Endothelial cell of umbilical vein (primary cell): ENCODE measurements at regions not wholly inside any gene's neighbourhood (a gene's known extent, or its start where the extent isn't known, plus 50 kb on each side); places are given as distances from the start of the nearest gene placed in this dataset.

Experiments
- BruUV-seq: library from RNA; stranded (reverse); fragments of 400-500 nt; replicated peaks from 2 replicates; lab custom pipeline; 2021; lab: Mats Ljungman, UMichigan
- CTCF ChIA-PET: fragments of 300-600, 350-600 bp; sonication (Branson Sonifier 250); formaldehyde crosslinking; loops from one replicate; lab custom pipeline; 2021; ENCODE audit warnings: antibody characterized with exemption, inconsistent platforms; lab: Charles Lee
- POLR2A ChIA-PET: fragments of 300-600, 350-600 bp; sonication (Branson Sonifier 250); formaldehyde crosslinking; loops from one replicate; lab custom pipeline; 2021; ENCODE audit warnings: antibody characterized with exemption, inconsistent platforms; lab: Charles Lee
- DNase-seq: peaks from one replicate; pipeline ENCODE4 v3.0.0-alpha.2; 2011; ENCODE audit warnings: low read depth, low spot score
- FAIRE-seq: peaks from 2 replicates; lab custom pipeline; 2011; peaks lifted over from hg19 to GRCh38; lab: Jason Lieb, UNC
- H2AFZ ChIP-seq: 2 replicates; pipeline ENCODE4 v1.6.0; 2012; ENCODE audit warnings: low read depth, low read length, control low read depth, inconsistent platforms
- H3K27ac ChIP-seq: 2 replicates; pipeline ENCODE4 v1.5.1; 2011; ENCODE audit warnings: low read depth, mild to moderate bottlenecking, control low read depth, low read length, moderate library complexity; ENCODE audit not compliant: insufficient read depth
- H3K27me3 ChIP-seq, 2 experiments: 2 replicates each; pipeline versions ENCODE4 v1.6.0 to v1.6.1; 2011; ENCODE audit warnings: low read length in 2 of 2, mixed read lengths in 1 of 2; ENCODE audit not compliant: control insufficient read depth in 2 of 2, insufficient read depth in 2 of 2
- H3K36me3 ChIP-seq, 2 experiments: 2 replicates in 1 of 2; 3 replicates in 1 of 2; pipeline ENCODE4 v1.5.1; 2011; ENCODE audit warnings: low read length in 2 of 2, mild to moderate bottlenecking in 1 of 2, moderate library complexity in 1 of 2; ENCODE audit not compliant: control insufficient read depth in 2 of 2, insufficient read depth in 2 of 2; ENCODE audit errors: extremely low read depth in 1 of 2
- H3K4me1 ChIP-seq: 3 replicates; pipeline ENCODE4 v1.5.1; 2011; ENCODE audit warnings: mild to moderate bottlenecking, low read length; ENCODE audit not compliant: control insufficient read depth, insufficient read depth; ENCODE audit errors: extremely low read depth
- H3K4me2 ChIP-seq: 2 replicates; pipeline ENCODE4 v1.6.1; 2011; ENCODE audit warnings: low read length, control low read depth, mixed read lengths; ENCODE audit not compliant: insufficient read depth
- H3K4me3 ChIP-seq, 3 experiments: fragments of 200-600 bp in 1 of 3; sonication (generic), shearing (Covaris generic) in 1 of 3; replicated peaks in 1 of 3; 2 replicates each; pipeline ENCODE4 v1.5.1; 2011 to 2016; ENCODE audit warnings: control low read depth in 3 of 3, low read length in 3 of 3, mild to moderate bottlenecking in 2 of 3, inconsistent platforms in 1 of 3, low read depth in 1 of 3, moderate library complexity in 1 of 3; ENCODE audit not compliant: insufficient read depth in 1 of 3
- H3K79me2 ChIP-seq: 2 replicates; pipeline ENCODE4 v1.6.0; 2012; ENCODE audit warnings: low read length, inconsistent platforms; ENCODE audit not compliant: control insufficient read depth, insufficient read depth
- H3K9ac ChIP-seq: replicated peaks from 2 replicates; pipeline ENCODE3; 2011; ENCODE audit warnings: low read length, control low read depth; ENCODE audit not compliant: insufficient read depth; ENCODE audit errors: extremely low read depth
- H3K9me1 ChIP-seq: replicated peaks from 3 replicates; pipeline ENCODE4 v1.6.0; 2011; ENCODE audit warnings: mild to moderate bottlenecking, low read length; ENCODE audit not compliant: control insufficient read depth, insufficient read depth; ENCODE audit errors: extremely low read depth
- H3K9me3 ChIP-seq: replicated peaks from 2 replicates; pipeline ENCODE4 v1.5.1; 2012; ENCODE audit warnings: low read length, inconsistent platforms; ENCODE audit not compliant: control insufficient read depth, insufficient read depth
- H4K20me1 ChIP-seq: replicated peaks from 2 replicates; pipeline ENCODE3; 2011; ENCODE audit warnings: mild to moderate bottlenecking, low read length; ENCODE audit not compliant: control insufficient read depth, insufficient read depth; ENCODE audit errors: extremely low read depth
- EZH2 ChIP-seq: IDR thresholded peaks from 2 replicates; pipeline ENCODE4 v1.6.1; 2012; ENCODE audit warnings: borderline replicate concordance, low read depth, mild to moderate bottlenecking, moderate library complexity, low read length, inconsistent platforms; ENCODE audit not compliant: severe bottlenecking
- FOS ChIP-seq: IDR thresholded peaks from 2 replicates; pipeline ENCODE4 v1.6.1; 2011; ENCODE audit warnings: mild to moderate bottlenecking, low read length, moderate library complexity, borderline replicate concordance; ENCODE audit not compliant: insufficient read depth
- GATA2 ChIP-seq: IDR thresholded peaks from 2 replicates; pipeline ENCODE4 v1.7.0; 2011; ENCODE audit warnings: low read depth, mild to moderate bottlenecking, moderate library complexity, mixed read lengths, low read length; ENCODE audit not compliant: insufficient read length, insufficient read depth
- JUN ChIP-seq: IDR thresholded peaks from 2 replicates; pipeline ENCODE4 v1.6.1; 2011; ENCODE audit warnings: borderline replicate concordance, low read depth; ENCODE audit not compliant: insufficient read length, insufficient read depth
- MYC ChIP-seq: IDR thresholded peaks from one replicate; pipeline ENCODE4 v1.6.1; 2011; ENCODE audit warnings: mild to moderate bottlenecking, low read depth, low read length
- POLR2A ChIP-seq: IDR thresholded peaks from 2 replicates; pipeline ENCODE4 v1.6.1; 2012; ENCODE audit warnings: low read depth, mild to moderate bottlenecking, control low read depth, low read length
- POLR2AphosphoS5 ChIP-seq: IDR thresholded peaks from 2 replicates; pipeline ENCODE4 v1.6.1; 2012; ENCODE audit warnings: low read depth, mild to moderate bottlenecking, control low read depth, low read length, moderate library complexity; ENCODE audit not compliant: insufficient read depth
- dilution Hi-C: fragments of 300-500 bp; cut with MboI; formaldehyde crosslinking; loops from one replicate; pipeline ENCODE4 v1.15.0; 2019; ENCODE audit warnings: low sequenced_read_pairs; ENCODE audit not compliant: extremely low pct_ligation_motif_present
- intact Hi-C: fragments of 100-400 bp; cut with micrococcal nuclease; formaldehyde crosslinking; loops from one replicate; pipeline ENCODE4 v1.10.0; 2022
- TF ChIP-seq, protein P1 (sequence below), 2 donors: IDR thresholded peaks; 1 replicate in 1 of 2; 2 replicates in 1 of 2; pipeline ENCODE4 v1.5.1; 2011; ENCODE audit warnings: low read length in 2 of 2, mild to moderate bottlenecking in 2 of 2, moderate library complexity in 2 of 2, control low read depth in 1 of 2, inconsistent platforms in 1 of 2, low read depth in 1 of 2; ENCODE audit not compliant: insufficient read depth in 1 of 2; ENCODE audit errors: extremely low read depth in 1 of 2
- TF ChIP-seq, protein P2 (sequence below): IDR thresholded peaks from 2 replicates; pipeline ENCODE4 v1.6.1; 2011; ENCODE audit not compliant: insufficient read depth, insufficient read length

DNA sequence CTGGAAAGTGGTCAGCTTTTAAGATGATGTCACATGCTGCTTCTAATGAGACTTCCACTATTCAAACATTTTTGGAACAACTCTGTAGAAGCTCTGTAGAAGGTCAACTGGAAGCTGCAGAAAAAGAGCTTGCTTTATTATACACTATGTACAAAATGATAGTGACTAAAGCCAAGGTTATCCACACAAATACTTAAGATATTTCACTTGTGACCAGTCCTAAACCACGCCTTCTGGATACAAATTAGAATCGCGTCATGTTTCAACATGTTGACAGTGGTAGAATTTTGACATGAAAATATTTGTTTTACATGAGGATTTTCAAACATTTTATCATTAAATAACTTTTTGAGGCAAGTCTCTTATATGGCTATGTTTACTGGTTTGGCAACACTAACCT lies 499.6 kb upstream of the PHF14 start:
- FAIRE-seq: no peak
- Histone ChIP-seq H3K4me2 (no peak overlapping the region), H3K36me3 (no peaks in the 10 kb centered on the region), H3K4me1 (no peaks in the 10 kb centered on the region), H2AFZ (no peak overlapping the region), H4K20me1 (no peaks in the 10 kb centered on the region), H3K79me2 (no peaks in the 10 kb centered on the region), H3K27me3 (no peaks in the 10 kb centered on the region), H3K9me1 (no peaks in the 10 kb centered on the region), H3K4me3 (no peak overlapping the region), H3K9ac (no peak overlapping the region), H3K9me3 (no peaks in the 10 kb centered on the region), H3K27ac (no peak overlapping the region)
- intact Hi-C loops: no loop called here
- dilution Hi-C loops: no loop called here
- CTCF ChIA-PET: no interaction called here
- no TSS peak for BruUV-seq
- no peak for DNase-seq
- TF ChIP-seq GATA2: no peak
- no peak for TF ChIP-seq JUN
- TF ChIP-seq POLR2A: no peak
- POLR2A ChIA-PET: no interaction called here

GRCh38 chr7:10475940-10476641 lies 497.6 kb upstream of the PHF14 start:
- H3K9me3 ChIP-seq: no peaks in the 10 kb centered on the region
- no peak overlapping the region for H3K9ac ChIP-seq
- dilution Hi-C loops (no loop called here), intact Hi-C loops (no loop called here)
- H4K20me1 ChIP-seq: no peaks in the 10 kb centered on the region
- H3K27me3 ChIP-seq: no peaks in the 10 kb centered on the region
- DNase-seq (no peak), FAIRE-seq (no peak)
- no peak overlapping the region for H3K27ac ChIP-seq
- no peak overlapping the region for H3K4me2 ChIP-seq
- ChIA-PET POLR2A (no interaction called here), CTCF (no interaction called here)
- H3K79me2 ChIP-seq: no peaks in the 10 kb centered on the region
- no peaks in the 10 kb centered on the region for H3K36me3 ChIP-seq
- H3K4me1 ChIP-seq: no peaks in the 10 kb centered on the region
- H3K4me3 ChIP-seq: no peak overlapping the region
- H3K9me1 ChIP-seq: no peaks in the 10 kb centered on the region
- TF ChIP-seq POLR2A (no peak), GATA2 (no peak), JUN (no peak), EZH2 (no peak), POLR2AphosphoS5 (no peak), FOS (no peak), MYC (no peak)
- TF ChIP-seq, protein P1, sequence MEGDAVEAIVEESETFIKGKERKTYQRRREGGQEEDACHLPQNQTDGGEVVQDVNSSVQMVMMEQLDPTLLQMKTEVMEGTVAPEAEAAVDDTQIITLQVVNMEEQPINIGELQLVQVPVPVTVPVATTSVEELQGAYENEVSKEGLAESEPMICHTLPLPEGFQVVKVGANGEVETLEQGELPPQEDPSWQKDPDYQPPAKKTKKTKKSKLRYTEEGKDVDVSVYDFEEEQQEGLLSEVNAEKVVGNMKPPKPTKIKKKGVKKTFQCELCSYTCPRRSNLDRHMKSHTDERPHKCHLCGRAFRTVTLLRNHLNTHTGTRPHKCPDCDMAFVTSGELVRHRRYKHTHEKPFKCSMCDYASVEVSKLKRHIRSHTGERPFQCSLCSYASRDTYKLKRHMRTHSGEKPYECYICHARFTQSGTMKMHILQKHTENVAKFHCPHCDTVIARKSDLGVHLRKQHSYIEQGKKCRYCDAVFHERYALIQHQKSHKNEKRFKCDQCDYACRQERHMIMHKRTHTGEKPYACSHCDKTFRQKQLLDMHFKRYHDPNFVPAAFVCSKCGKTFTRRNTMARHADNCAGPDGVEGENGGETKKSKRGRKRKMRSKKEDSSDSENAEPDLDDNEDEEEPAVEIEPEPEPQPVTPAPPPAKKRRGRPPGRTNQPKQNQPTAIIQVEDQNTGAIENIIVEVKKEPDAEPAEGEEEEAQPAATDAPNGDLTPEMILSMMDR (IDR thresholded peaks at IDR 0.05; ENCODE audit: extremely low read depth in 1 of 2, insufficient read depth in 1 of 2, low read depth in 1 of 2, low read length in 2 of 2): no peak
- TF ChIP-seq, protein P2, sequence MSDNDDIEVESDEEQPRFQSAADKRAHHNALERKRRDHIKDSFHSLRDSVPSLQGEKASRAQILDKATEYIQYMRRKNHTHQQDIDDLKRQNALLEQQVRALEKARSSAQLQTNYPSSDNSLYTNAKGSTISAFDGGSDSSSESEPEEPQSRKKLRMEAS: no peak
- BruUV-seq: no TSS peak
- H2AFZ ChIP-seq: no peak overlapping the region
